ENCODE measurements at regions not wholly inside any gene's neighbourhood (a gene's known extent, or its start where the extent isn't known, plus 50 kb on each side); places are given as distances from the start of the nearest gene placed in this dataset.

DNA sequence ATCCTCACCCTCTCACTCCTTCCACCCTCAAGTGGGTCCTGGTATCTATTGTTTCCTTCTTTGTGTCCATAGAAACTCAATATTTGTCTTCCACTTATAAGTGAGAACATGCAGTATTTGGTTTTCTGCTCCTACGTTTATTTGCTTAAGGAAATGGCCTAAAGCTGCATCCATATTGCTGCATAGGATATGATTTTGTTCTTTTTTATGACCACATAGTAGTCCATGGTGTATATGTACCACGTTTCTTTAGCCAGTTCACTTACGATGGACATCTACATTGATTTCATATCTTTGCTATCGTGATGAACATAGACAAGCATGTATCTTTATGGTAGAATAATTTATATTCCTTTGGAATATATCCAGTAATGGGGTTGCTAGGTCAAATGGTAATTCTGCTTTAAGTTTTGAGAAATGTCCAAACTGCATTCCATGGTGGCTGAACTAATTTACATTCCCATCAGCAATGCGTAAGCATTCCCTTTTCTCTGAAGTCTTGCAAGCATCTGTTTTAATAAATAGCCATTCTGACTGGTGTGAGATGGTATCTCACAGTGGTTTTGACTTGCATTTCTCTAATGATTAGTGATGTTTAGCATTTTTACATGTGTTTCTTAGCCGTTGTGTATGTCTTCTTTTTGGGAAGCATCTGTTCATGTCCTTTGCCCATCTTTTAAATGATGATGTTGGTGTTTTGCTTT lies 650.2 kb downstream of the ZNF385D start:
- ChIA-PET CTCF (no interaction called here), POLR2A (ENCODE audit: low non-redundant PET) (no interaction called here)

GRCh38 chr3:21094686-21095085 lies 656.3 kb downstream of the ZNF385D start:
- no peak overlapping the region for H3K27ac ChIP-seq
- no peak for DNase-seq (ENCODE audit: low spot score)
- no peak for TF ChIP-seq CTCF (conservative IDR thresholded peaks at IDR 0.05; ENCODE audit: low read depth)
- ChIA-PET CTCF (no interaction called here), POLR2A (ENCODE audit: low non-redundant PET) (no interaction called here)

More for the DNA sequence above, 650.2 kb downstream of the ZNF385D start:
- TF ChIP-seq CTCF (conservative IDR thresholded peaks at IDR 0.05; ENCODE audit: low read depth), result no peak
- no peak overlapping the region for H3K27ac ChIP-seq
- DNase-seq (ENCODE audit: low spot score), result no peak

GRCh38 chr3:21073561-21073960 lies 677.4 kb downstream of the ZNF385D start:
- H3K27ac ChIP-seq, result no peak overlapping the region
- no peak for DNase-seq (ENCODE audit: low spot score)
- CTCF ChIA-PET, result no interaction called here
- POLR2A ChIA-PET (ENCODE audit: low non-redundant PET), result no interaction called here
- no peak for TF ChIP-seq CTCF (conservative IDR thresholded peaks at IDR 0.05; ENCODE audit: low read depth)

DNA sequence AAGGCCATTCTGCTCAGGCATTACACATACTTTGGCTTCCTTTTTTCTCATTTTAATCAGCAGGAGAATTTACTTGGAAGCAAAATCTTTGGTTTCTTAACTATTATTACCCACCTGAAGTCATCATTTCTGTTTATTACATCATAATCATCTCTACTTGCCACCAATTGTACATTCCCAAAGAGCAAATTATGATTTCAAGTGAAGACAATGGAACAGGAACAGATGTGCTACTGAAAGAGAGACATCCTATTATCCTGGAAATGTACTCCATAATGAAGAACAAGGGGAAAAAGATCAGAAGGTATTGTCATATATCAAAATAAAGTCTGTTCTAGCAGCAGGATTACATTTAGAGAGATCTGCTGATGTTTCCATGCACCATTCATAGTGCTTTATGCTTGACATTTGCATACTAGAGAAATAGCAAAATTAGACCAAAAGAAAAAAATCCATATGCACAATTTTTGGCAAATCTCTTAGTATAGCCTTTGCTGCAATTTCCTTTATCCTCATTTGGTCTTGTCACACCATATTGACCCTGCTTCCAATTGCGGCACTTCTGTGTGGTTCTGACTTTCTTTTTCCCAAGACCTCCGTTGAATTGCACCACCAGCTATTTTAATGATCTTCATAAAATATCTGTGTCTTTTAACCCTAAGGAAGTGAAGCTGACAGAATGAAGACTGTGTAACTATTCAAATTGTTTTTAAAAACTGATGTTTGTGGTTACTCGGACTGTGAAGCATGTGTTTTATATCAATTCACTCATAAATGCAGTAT lies 683.8 kb downstream of the ZNF385D start:
- no peak overlapping the region for H3K27ac ChIP-seq
- CTCF ChIA-PET, result no interaction called here
- no peak for DNase-seq (ENCODE audit: low spot score)
- POLR2A ChIA-PET (ENCODE audit: low non-redundant PET), result no interaction called here
- TF ChIP-seq CTCF (conservative IDR thresholded peaks at IDR 0.05; ENCODE audit: low read depth), result no peak

DNA sequence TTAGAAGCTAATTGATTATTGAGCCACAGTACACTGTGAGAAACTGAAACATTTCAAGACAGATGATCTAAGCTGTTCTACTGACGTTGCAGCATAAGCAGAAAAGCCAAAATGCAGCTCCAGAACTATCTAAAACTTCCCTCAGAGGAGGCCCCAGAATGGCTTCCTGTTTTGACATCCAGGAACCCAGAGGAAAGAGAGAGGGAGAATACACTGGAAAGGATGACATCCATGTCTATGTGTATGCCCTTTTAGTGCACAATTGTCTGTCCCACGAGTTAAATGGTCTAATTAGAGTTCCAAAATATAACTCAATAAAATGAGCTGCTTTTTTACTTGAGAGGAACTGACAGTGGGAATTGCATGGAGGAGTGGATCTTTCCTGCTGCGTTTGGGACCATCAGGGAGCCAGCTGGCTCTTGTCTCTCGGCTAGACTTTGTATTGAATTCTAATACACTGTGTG lies 688.1 kb downstream of the ZNF385D start:
- H3K27ac ChIP-seq, result no peak overlapping the region
- CTCF ChIA-PET, result interaction anchor here (0.6 kb wide), 1 partner anchor 87 kb away, joined by 3 read pairs; no protein-coding TSS in a partner anchor
- DNase-seq (ENCODE audit: low spot score), result no peak
- POLR2A ChIA-PET (ENCODE audit: low non-redundant PET), result no interaction called here
- TF ChIP-seq CTCF (conservative IDR thresholded peaks at IDR 0.05; ENCODE audit: low read depth), result no peak

DNA sequence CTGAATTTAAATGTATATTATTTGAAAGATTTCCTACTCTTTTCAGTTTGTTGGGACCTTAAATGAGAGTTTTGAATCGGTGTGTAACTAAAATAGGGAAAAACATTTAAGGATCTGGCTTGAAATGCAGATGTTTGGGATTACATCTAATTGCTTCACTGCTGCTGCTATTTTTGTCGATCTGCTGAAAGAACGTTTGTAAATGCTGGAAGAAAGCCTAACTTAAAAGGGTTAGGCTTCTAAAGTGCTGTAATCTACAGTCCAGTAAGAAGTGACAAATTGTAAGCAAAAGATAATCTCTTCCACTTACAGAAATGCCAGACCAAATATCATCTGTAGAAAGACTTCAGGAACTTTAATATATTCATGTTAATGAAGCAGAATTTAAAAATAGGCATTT lies 691.6 kb downstream of the ZNF385D start:
- H3K27ac ChIP-seq, result no peak overlapping the region
- POLR2A ChIA-PET (ENCODE audit: low non-redundant PET), result no interaction called here

More for the DNA sequence above, 691.6 kb downstream of the ZNF385D start:
- CTCF ChIA-PET, result no interaction called here
- DNase-seq (ENCODE audit: low spot score), result no peak
- TF ChIP-seq CTCF (conservative IDR thresholded peaks at IDR 0.05; ENCODE audit: low read depth), result no peak
